Astrocyte (in vitro differentiated cells and primary cell): ENCODE measurements at regions not wholly inside any gene's neighbourhood (a gene's known extent, or its start where the extent isn't known, plus 50 kb on each side); places are given as distances from the start of the nearest gene placed in this dataset.

ENCODE experiments used
- CTCF ChIP-seq: IDR thresholded peaks from 2 replicates; pipeline ENCODE4 v1.5.1; 2011; ENCODE audit warnings: low read depth, mild to moderate bottlenecking, inconsistent platforms, low read length, moderate library complexity; ENCODE audit not compliant: insufficient read depth
- EZH2 ChIP-seq: IDR thresholded peaks from 2 replicates; pipeline ENCODE4 v1.6.1; 2012; ENCODE audit warnings: mild to moderate bottlenecking, low read length, inconsistent platforms; ENCODE audit not compliant: insufficient read depth

GRCh38 chr5:167509076-167509475, 782.4 kb upstream of the WWC1 start:
- TF ChIP-seq CTCF (no peak), EZH2 (no peak)
